HG02610 (cell line): ENCODE measurements at regions not wholly inside any gene's neighbourhood (a gene's known extent, or its start where the extent isn't known, plus 50 kb on each side); places are given as distances from the start of the nearest gene placed in this dataset.
"Not testable (repeated sequence)": the region's sequence is repeated elsewhere in the genome, so short reads cannot be mapped to it uniquely, and the experiment has no call there.

Experiments
- ATAC-seq: cut with Tn5 transposase; IDR thresholded peaks from one replicate; pipeline ENCODE4 v1.9.1; 2021; ENCODE audit warnings: mild to moderate bottlenecking, moderate library complexity; ENCODE audit not compliant: unreplicated experiment

DNA sequence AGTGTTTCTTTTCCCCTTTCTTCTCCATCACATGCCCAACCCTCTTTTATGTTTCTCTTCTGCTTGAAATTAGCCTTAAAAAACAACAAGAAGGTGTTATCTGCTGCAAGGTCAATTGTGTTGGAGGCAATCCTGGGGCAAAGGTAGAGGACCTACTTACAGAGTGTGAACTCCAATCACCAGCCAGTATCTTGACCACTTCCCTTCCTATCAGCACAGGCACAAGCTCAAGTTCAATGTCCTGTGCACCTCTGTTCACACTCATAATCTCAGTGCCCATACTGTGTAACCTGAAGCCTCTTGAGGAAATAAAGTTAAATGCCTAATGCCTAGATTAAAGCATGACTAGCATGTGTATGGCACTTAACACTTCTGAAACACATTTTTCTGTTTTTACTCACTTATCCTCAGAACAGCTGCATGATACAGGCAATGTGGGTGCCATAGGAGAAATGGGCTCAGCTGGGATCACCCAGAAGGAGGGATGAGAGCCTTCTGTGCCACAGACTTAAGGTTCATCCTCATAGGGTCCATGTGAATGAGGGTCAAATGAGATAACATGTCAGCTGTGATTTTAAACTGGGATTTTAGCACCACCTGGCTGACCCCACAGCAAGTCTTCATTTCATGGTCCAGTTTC, 701.5 kb downstream of the BCL11A start:
- ATAC-seq = no peak

DNA sequence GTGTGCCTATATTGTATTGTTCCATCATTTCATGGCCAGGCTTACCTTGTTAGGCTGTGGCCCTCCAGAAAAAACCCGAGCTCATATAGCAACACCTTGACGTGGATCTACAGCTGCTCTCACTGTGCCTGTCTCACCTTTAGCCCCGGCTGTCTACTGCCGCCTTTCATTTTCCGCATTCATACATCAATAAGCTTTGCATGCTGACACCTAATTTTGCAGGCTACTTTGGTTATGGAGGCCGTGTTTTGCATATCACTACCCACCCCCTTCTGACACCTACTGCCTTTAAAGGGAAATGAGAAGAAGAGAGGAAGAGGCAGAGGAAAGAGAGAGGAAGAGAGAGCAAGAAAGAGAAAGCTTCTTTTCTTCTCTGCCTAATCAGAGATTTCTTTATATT, 702.9 kb downstream of the BCL11A start:
- no peak for ATAC-seq

DNA sequence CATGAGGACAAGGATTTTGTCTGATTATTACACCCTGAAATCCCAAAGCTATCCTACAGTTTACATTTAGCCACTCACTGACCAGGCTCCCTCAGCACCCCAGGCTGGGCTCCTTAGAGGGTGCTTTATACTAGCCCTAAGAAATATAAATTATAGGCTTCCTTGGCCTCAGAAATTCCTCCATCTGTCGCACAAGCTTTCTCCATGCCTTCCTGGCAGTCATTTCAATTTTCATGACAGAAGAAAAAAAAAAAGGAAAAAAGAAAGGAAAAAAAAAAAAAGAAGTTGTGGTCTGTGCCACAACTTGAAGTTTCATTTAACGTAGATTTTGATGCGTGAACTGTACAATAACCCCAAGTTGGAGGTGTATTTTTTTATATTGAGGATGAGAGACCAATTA, 719.5 kb downstream of the BCL11A start:
- ATAC-seq = no peak

DNA sequence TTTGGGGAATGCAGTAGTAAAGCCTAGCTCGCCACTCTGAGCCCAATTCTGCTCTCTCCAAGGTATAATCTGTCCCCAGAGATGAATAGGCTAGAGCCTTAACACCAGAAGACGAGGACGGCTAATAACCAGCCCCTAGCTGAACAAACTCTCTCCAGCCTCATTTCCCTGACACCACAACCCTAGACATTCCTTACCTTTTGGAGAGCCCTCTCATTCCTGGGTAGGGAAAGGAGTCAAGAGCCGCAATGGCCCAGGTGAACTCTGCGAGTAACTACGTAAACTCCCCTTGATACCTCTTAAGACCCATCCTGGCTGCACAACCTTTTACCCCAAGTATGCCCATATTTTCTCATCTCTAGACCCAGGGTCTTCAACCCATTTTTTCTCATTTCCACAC, 722.9 kb downstream of the BCL11A start:
- no peak for ATAC-seq

DNA sequence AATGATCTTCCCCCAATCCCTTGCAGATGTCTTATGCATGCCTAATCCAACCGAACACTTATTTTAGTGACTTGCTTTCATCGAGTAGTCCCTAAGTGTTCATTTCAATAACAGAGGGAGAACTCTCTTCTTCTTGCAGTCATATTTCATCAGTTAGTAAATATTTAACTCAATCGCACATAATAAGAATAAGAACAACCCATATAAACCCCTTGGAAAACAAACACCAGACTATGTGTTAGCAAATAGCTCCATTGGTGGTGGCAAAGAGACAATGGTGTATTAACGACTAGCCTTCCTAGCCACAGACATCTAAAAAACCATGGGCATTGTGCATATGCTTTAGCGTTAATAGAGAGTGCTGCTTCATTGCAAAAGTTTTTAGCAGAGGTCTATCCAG, 725.8 kb downstream of the BCL11A start:
- ATAC-seq = no peak

DNA sequence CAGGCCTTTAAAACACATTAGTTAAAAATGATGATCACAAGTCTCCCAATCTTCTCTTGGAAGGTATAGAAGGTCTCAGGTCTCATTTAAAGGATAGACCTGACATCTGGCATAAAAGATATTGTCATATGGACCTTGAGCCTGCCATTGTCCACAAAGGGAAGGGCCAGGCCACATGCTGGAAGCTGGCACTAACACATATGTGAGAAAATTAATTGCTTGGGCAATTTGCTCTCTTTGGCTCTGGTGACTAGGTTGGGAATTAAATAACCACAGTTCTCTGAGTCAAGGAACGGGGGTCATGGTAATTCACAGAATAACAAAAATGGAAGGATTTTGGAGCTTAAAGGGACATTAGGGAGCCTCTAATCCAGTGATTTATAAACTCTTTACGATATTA, 727.3 kb downstream of the BCL11A start:
- no peak for ATAC-seq

DNA sequence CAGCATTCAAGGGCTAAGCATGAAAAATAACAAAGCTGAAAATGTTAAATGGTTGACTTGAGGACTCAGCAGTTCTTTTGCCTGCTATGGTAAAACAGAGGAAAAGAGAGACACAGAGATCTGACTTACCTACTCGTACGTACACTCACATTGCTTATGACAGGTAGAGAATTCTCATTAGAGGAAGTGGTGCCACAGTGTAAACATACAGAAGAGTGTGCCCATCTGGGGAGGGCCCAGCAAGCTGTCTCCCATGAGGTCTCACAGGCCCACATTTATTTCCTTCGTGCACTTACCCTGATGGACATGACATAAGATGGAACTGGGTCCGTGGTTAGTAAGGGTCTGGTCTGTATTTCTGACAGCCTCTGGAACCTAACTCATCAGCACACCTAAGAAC, 729.1 kb downstream of the BCL11A start:
- ATAC-seq = no peak

DNA sequence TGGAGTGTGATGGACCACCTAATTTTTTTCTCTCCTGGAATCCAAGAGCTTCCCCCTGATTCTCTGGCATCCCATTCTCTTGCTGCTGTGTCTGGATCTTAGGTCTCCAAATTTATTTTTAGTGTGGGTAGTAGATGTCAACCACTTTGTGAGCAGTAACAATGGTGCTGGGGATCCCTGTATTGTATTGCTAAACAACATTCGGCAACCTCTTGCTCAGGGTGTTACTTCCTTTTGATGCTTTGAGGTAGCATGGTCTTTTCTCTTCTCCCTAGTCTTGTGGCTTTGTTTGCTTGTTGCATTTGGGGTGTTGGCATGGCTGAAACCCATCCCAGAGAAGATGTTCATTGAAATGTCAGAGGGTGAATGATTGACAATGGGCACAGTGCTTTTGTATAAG, 737.4 kb downstream of the BCL11A start:
- ATAC-seq = no peak

DNA sequence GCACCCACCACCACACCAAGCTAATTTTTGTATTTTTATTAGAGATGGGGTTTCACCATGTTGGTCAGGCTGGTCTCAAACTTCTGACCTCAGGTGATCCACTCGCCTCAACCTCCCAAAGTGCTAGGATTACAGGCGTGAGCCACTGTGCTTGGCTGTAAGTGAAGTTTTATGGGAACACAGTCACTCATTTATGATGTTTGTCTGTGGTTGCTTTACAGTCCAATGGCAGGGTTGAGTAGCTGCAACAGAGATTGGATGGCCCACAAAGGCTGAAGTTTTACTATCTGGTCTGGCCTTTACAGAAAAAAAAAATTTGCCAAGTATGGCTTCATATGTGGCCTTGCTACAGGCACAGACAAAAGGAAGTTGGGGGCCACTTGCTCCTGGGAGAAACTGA, 743.2 kb downstream of the BCL11A start:
- ATAC-seq = not testable (repeated sequence)

DNA sequence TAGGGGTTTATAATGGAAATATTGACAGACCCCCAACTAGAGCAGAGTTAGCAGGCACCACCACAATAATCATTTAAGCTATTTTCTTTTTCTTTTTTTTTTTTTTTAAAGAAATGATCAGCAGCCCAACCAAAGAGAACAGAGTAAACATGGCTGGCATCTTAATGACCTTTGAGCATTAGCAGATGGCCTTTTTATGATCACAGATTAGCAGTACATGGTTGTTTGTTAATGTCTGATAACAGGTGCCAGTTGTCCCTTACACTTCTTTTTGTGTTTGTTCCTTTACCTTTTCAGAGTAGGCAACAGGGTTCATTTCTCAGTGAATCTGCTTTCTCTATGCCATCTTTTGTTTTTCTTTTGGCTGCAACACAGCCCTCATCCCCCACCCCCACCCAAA, 747.0 kb downstream of the BCL11A start:
- no peak for ATAC-seq

DNA sequence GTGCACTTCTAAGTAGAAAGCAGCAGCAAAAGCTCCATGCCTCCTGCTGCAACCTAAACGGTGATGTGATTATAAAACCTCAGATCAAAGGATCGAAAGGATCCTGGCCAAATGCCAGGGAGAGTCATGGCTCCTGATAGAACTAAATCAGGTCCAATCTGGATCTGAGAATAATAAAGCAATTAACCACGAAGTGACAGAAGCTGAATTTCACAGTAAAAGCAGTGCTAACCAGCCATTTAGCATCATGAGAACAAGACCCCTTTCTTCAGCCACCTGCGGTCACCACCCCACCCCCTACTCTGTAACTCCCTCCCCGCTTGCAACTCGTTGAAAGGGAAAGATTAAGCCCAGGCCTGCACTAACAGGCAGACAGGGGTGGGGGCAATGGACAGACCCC, 748.7 kb downstream of the BCL11A start:
- no peak for ATAC-seq

DNA sequence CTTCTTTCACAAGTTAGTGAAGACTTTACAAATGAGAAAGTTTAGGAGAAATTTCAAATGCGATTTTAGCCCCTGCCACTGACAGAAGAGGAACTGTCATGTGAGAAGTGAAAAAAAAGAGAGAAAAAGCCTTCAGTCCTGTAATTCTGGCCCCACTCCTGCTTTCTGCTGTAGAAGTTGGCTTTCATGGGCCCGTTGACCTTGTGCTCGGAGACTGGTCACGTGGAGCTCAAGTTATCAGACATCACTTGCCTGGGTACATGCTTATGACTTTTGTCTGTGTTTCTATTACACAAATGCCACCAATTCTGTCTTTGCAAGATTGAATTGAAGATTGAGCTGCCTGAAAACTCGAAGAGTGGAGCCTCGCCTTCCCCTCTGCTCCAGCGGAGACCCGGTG, 749.9 kb downstream of the BCL11A start:
- ATAC-seq = no peak

DNA sequence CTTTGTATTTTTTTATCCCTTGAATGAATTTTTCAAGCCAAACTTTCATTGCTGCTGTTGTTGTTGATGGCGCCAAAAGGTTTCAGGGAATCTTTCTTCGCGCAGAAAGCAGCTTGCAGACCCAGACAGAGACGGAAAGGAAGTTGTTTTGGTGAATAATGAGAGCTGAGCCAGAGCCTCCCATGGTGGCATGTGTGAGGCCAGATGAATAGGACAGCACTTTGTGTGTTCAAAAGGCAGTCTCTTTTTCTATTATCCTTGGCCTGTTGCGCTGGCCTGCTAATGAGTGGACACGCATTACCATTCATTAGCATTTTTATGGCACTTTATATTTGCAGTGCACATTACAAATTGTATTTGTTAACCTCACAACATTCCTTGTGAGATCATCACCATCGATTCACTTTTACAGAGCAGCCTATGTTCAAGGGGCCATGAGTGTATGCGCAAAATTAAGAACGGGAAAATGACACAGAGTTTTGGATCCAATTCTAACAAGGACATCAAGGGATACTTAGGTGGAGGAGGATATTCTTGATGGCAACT, 754.7 kb downstream of the BCL11A start:
- no peak for ATAC-seq

DNA sequence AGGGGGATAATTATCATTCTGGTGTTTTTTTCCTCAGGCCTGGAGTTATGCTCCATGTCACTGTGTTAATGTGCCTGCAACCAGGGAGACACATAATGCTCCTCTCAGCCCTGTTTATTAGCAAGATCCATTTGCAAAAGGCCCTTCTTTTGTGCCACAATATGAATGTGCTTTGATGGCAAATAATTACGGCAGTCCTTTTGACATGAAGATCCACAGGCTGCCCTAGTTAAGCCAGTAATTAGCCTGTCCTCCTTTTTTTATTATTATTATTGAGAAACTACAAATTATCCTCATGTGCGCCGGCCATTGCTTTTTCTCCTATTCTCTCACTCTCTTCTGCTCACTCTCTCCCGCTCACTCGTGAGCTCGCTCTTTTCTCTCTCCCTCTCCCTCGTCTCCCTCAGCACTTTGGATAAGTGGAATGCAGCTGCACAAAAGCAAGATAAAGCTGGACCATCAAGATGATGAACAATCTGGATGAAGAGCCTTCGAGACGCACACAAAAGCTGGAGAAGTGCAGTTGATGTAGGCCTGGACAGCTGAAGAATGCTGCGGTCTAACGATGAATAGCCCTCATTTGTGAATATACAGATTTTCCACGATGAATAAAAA, 762.3 kb downstream of the BCL11A start:
- no peak for ATAC-seq

DNA sequence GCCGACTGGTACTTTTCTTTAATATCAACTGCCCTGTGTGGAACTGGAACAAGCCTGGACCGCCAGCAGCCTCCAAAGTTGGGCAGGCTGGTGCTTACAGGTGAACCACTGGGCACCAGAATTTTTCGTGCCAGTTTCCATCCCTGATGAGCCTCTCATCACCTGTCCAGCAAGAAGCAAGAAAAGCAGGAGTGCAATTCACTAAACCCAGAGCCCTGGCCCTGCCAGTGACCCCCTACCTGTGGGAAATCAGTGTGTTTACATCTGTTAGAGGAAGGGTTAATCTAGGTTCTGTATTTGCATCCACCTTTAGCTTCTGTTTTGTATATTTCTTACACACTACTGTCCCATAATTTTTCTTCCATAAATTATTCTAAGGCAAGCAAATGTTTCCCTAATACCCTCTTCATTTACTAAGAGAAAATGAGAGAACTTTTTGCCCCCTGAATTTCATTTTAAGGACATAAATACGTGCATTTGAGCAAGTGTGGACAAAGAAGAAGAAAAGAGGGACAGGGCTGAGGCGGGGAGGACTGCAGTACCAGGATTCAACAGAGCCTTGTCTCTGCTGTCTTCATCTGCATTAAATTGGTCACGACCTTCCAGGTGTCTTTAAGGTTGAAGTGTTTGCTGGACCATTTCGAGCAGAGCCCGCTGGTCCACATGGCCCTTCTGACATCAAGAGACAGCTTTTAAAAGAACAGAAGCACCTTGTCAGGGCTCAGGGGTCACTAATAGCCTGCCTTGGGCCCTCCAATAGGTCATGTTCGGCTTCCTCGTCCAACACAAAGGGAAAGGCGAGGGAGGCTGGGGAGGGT, 763.1 kb downstream of the BCL11A start:
- no peak for ATAC-seq

DNA sequence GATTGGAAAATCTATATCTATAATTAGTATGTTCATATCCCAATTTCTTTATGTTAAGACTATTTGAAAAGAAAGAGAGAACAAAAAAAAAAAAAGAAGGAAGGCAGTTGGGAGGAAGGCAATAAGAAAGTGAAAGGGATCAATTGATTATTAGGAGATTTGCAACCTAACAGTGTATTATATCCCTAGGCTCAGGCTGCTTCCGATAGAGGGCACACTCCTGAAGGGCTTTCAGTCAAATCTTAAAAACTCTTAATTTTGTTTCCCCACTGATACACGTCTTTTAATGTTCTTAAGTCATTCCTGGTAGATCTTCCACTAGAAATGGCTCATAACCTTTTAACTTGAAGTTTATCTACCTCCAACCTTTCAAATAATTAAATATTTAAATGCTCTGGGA, 763.9 kb downstream of the BCL11A start:
- ATAC-seq = no peak

DNA sequence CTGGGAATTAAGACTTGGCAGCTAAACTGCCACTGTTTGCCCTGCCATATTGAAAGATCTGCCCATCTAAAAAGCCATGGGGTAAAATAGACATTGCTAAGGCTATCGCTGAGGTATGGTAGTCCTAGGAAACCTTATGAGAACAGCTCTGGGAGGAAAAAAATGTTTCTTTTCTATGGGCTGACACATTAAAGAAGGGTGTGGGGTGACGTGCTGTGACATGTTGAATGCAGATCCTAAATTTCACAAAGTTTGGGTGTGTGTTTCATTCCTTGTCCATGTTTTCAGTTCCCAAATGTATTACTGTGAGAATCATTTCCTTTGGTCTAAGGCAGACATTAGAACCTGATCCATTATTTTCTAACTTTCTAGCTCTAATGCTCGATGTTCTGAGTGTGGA, 766.4 kb downstream of the BCL11A start:
- no peak for ATAC-seq

DNA sequence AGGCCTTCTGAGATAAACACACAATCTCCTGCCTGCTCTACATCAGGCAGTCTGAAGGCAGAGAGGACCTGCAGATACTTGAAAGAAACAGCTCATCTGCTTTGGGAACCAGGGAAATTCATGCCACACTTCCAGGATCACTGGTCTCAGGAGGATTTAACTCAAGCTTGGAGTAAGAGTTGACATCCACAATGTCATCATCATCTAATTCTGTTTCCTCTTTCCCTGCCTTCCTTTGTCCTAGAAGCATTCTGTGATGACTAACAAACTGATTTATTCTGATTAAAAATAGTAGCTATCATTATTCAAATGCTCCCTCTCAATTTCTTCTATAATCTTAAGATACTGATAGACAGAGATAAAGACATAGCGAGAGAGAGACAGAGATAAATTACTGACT, 766.8 kb downstream of the BCL11A start:
- no peak for ATAC-seq

DNA sequence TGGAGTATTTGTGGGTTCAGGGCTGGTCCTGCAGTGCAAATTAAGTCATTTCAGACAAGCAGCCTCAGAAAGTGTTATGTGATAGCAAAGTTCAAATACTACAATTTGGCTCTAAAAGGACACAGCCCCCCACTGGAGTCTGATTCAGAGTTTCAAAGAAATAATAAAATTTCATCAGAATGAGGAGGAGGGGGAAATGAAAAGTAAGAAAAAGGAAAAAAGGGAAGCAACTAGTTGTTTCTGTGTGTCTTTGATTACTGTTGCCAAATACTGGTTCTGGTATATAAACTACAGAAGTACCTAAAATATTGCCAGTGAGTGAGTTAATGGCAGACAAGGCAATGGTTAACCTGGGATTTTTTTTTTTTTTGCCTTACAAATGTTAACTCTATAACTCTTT, 773.9 kb downstream of the BCL11A start:
- ATAC-seq = no peak

DNA sequence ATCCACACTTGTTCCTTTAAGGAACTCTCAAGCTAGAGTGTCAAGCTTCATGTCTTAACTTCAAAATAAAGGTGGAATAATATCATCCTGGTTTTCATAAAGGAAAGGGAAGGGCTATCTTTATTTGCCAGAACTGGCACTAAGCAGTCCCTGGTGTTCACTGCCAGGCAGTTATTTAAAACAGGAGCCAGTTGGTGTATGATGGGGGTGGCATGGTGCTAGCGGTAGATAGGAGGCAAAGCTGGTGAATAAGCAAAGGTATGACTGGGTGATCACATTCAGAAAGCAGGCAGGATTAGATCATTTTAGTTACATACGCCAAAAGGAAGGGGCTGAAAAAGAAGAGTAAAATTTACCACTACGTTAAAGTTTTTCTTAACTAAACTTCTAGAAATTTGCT, 776.3 kb downstream of the BCL11A start:
- no peak for ATAC-seq

DNA sequence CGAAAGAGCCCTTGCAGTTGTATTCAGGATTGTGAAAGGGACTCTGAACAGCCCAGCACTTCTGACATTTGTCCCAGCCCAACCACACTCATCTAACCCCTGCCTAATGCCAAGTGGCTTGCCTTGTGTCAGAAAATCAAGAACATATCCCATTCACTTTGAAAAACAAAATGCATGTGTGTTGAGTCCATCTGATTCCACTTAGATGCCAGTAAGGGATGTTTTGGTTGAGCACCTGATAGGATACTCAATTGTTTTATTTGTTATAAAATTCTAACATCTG, 776.8 kb downstream of the BCL11A start:
- ATAC-seq = no peak

DNA sequence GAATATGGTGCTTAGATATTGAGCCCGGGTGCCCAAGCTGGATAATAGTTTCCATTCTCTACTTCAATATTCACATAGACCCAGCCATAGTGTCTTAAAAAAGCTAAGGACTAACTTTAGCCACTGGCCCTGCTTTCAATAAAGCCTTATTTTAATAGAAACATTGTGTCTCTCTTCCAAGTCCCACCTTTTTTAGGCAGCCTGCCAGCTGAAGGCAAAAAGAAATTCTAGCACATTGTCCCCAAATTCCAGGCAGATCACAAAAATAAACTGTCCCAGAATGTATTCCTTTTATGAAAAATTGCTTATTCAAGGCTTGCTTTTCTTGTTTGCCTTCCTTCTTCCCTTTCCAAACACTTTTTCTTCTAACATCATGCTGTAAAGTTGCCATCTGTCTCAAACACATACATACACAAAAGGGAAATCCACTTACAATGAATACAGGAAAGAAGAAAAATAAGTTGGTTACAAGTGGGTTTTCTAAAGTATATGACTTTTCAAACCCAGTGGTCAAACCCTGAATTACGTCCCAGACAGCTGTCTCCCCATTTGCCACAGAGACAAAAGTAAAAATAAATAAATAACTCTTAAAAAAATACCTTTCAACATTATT, 778.5 kb downstream of the BCL11A start:
- ATAC-seq = no peak
